PC-3 (cell line): ENCODE measurements at regions not wholly inside any gene's neighbourhood (a gene's known extent, or its start where the extent isn't known, plus 50 kb on each side); places are given as distances from the start of the nearest gene placed in this dataset.
A peak's percentile ranks its signal among the peaks of the same experiment; 100 is the strongest.

ENCODE experiments used
- ATAC-seq: fragments of 200-7000 bp; cut with Tn5 transposase; 2 replicates; pipeline ENCODE4 v1.9.1; 2020; ENCODE audit warnings: mild to moderate bottlenecking, moderate library complexity
- BruUV-seq: library from RNA; stranded (reverse); fragments of 400-500 nt; replicated peaks from 2 replicates; lab custom pipeline; 2021; lab: Mats Ljungman, UMichigan
- CTCF ChIA-PET: fragments of 300-600 bp; sonication (Branson Sonifier 250); formaldehyde crosslinking; loops from one replicate; lab custom pipeline; 2022; ENCODE audit warnings: antibody characterized with exemption; lab: Charles Lee
- POLR2A ChIA-PET: fragments of 300-600 bp; sonication (Branson Sonifier 250); formaldehyde crosslinking; loops from one replicate; lab custom pipeline; 2022; ENCODE audit warnings: antibody characterized with exemption; ENCODE audit not compliant: unreplicated experiment; lab: Charles Lee
- DNase-seq: peaks from one replicate; pipeline ENCODE4 v3.0.0-alpha.2; 2015
- H2AFZ ChIP-seq: fragments of 300-600 bp; sonication (generic); 2 replicates; pipeline ENCODE4 v1.6.0; 2016; ENCODE audit warnings: antibody characterized with exemption, low read length
- H3F3A ChIP-seq: fragments of 300-600 bp; sonication (generic); one replicate; pipeline ENCODE4 v1.6.0; 2017; ENCODE audit warnings: antibody characterized with exemption, low read length, control low read depth, mild to moderate bottlenecking; ENCODE audit not compliant: unreplicated experiment
- H3K27ac ChIP-seq: fragments of 300-600 bp; sonication (generic); 2 replicates; pipeline ENCODE4 v1.5.1; 2016; ENCODE audit warnings: mild to moderate bottlenecking, low read length
- H3K27me3 ChIP-seq: fragments of 300-600 bp; sonication (generic); 2 replicates; pipeline ENCODE4 v1.6.1; 2016; ENCODE audit warnings: low read length, mixed read lengths
- H3K36me3 ChIP-seq: fragments of 300-600 bp; sonication (generic); 2 replicates; pipeline ENCODE4 v1.6.1; 2016; ENCODE audit warnings: low read depth, mixed run types, low read length, mixed read lengths
- H3K4me1 ChIP-seq: fragments of 300-600 bp; sonication (generic); 2 replicates; pipeline ENCODE4 v1.5.1; 2016; ENCODE audit warnings: low read length; ENCODE audit not compliant: insufficient read depth
- H3K4me2 ChIP-seq: fragments of 300-600 bp; sonication (generic); 2 replicates; pipeline ENCODE4 v1.6.0; 2016; ENCODE audit warnings: low read length
- H3K4me3 ChIP-seq: fragments of 300-600 bp; sonication (generic); 2 replicates; pipeline ENCODE4 v1.5.1; 2016; ENCODE audit warnings: mild to moderate bottlenecking, low read length, mixed read lengths
- H3K79me2 ChIP-seq: fragments of 300-600 bp; sonication (generic); 2 replicates; pipeline ENCODE4 v1.6.1; 2017; ENCODE audit warnings: low read length, mixed read lengths
- H3K9ac ChIP-seq: fragments of 300-600 bp; sonication (generic); 2 replicates; pipeline ENCODE4 v1.6.0; 2016; ENCODE audit warnings: mild to moderate bottlenecking, low read length
- H3K9me2 ChIP-seq: fragments of 300-600 bp; sonication (generic); replicated peaks from 2 replicates; pipeline ENCODE4 v1.6.1; 2016; ENCODE audit warnings: mixed run types, low read length, mixed read lengths
- H3K9me3 ChIP-seq: fragments of 300-600 bp; sonication (generic); 2 replicates; pipeline ENCODE4 v1.6.1; 2016; ENCODE audit warnings: low read length, mixed read lengths
- H4K20me1 ChIP-seq: fragments of 300-600 bp; sonication (generic); 2 replicates; pipeline ENCODE4 v1.6.1; 2016; ENCODE audit warnings: low read length, mixed read lengths
- EZH2 ChIP-seq: fragments of 300-600 bp; sonication (generic); IDR thresholded peaks from one replicate; pipeline ENCODE4 v1.6.1; 2017; ENCODE audit warnings: antibody characterized with exemption, mild to moderate bottlenecking, low read length; ENCODE audit not compliant: unreplicated experiment
- EZH2phosphoT487 ChIP-seq: fragments of 300-600 bp; sonication (generic); IDR thresholded peaks from 2 replicates; pipeline ENCODE4 v1.6.1; 2018; ENCODE audit warnings: mild to moderate bottlenecking, antibody characterized with exemption, low read length, borderline replicate concordance
- intact Hi-C: fragments of 100-400 bp; cut with micrococcal nuclease; formaldehyde crosslinking; loops from 2 replicates; pipeline ENCODE4 v1.9.0; 2023
- TF ChIP-seq, protein P1 (sequence below): fragments of 300-600 bp; sonication (generic); conservative IDR thresholded peaks from 2 replicates; pipeline ENCODE4 v1.5.1; 2017; ENCODE audit warnings: antibody characterized with exemption, low read depth, mild to moderate bottlenecking, low read length

GRCh38 chr6:14065350-14065749 is 52.2 kb upstream of the CD83 start:
- Histone ChIP-seq H3K4me2 (no peak overlapping the region), H3K4me1 (peaks cover 40% of the 10 kb centered on the region), H3K36me3 (no peaks in the 10 kb centered on the region), H2AFZ (no peak overlapping the region), H3K9me2 (no peaks in the 10 kb centered on the region), H3K9ac (no peak overlapping the region), H3K27me3 (no peaks in the 10 kb centered on the region), H3K9me3 (no peaks in the 10 kb centered on the region), H4K20me1 (no peaks in the 10 kb centered on the region), H3K4me3 (no peak overlapping the region), H3K79me2 (no peaks in the 10 kb centered on the region), H3F3A (peaks cover 8% of the 10 kb centered on the region), H3K27ac (no peak overlapping the region)
- ChIA-PET CTCF (interaction anchor here (0.6 kb wide), 1 partner anchor 19 kb away, joined by 6 read pairs; no protein-coding TSS in a partner anchor), POLR2A (interaction anchor here (0.5 kb wide), 1 partner anchor 155 kb away, joined by 3 read pairs; no protein-coding TSS in a partner anchor)
- ATAC-seq: no peak
- DNase-seq: no peak
- no TSS peak for BruUV-seq
- intact Hi-C loops: loop anchor here (5.0 to 10.0 kb wide), 3 partner anchors 77 to 341 kb away; partner anchors contain the start of gene MCUR1
- TF ChIP-seq EZH2phosphoT487: no peak
- no peak for TF ChIP-seq EZH2
- TF ChIP-seq, protein P1, sequence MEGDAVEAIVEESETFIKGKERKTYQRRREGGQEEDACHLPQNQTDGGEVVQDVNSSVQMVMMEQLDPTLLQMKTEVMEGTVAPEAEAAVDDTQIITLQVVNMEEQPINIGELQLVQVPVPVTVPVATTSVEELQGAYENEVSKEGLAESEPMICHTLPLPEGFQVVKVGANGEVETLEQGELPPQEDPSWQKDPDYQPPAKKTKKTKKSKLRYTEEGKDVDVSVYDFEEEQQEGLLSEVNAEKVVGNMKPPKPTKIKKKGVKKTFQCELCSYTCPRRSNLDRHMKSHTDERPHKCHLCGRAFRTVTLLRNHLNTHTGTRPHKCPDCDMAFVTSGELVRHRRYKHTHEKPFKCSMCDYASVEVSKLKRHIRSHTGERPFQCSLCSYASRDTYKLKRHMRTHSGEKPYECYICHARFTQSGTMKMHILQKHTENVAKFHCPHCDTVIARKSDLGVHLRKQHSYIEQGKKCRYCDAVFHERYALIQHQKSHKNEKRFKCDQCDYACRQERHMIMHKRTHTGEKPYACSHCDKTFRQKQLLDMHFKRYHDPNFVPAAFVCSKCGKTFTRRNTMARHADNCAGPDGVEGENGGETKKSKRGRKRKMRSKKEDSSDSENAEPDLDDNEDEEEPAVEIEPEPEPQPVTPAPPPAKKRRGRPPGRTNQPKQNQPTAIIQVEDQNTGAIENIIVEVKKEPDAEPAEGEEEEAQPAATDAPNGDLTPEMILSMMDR: no peak

GRCh38 chr6:14066782-14067406 is 50.7 kb upstream of the CD83 start:
- ChIA-PET POLR2A (interaction anchor here (1.0 kb wide), 1 partner anchor 142 kb away, joined by 3 read pairs; the partner anchor contains the start of gene RNF182), CTCF (interaction anchor here (0.6 to 1.7 kb wide), 10 partner anchors 10 to 271 kb away, joined by 3 to 27 read pairs (median 6); partner anchors contain the start of gene RNF182)
- BruUV-seq: no TSS peak
- Histone ChIP-seq H3K4me2 (peak overlapping the region; percentile 42), H3K4me1 (peaks cover 24% of the 10 kb centered on the region), H3K27me3 (no peaks in the 10 kb centered on the region), H4K20me1 (no peaks in the 10 kb centered on the region), H3K9ac (no peak overlapping the region), H3K36me3 (no peaks in the 10 kb centered on the region), H3K9me3 (no peaks in the 10 kb centered on the region), H3K9me2 (no peaks in the 10 kb centered on the region), H3K27ac (no peak overlapping the region), H3K4me3 (no peak overlapping the region), H2AFZ (no peak overlapping the region), H3F3A (no peaks in the 10 kb centered on the region), H3K79me2 (no peaks in the 10 kb centered on the region)
- intact Hi-C loops: loop anchor here (1.0 to 10.0 kb wide), 7 partner anchors 20 to 342 kb away; partner anchors contain the start of gene MCUR1
- DNase-seq (peak; percentile 89), ATAC-seq (peak; percentile 62)
- TF ChIP-seq, protein P1: peak; percentile 84
- TF ChIP-seq EZH2: no peak
- TF ChIP-seq EZH2phosphoT487: no peak

GRCh38 chr6:14067656-14068055 is 49.9 kb upstream of the CD83 start:
- intact Hi-C loops: loop anchor here (1.0 to 10.0 kb wide), 7 partner anchors 21 to 343 kb away; partner anchors contain the start of genes CD83 and MCUR1
- Histone ChIP-seq H3K4me1 (peaks cover 24% of the 10 kb centered on the region), H4K20me1 (no peaks in the 10 kb centered on the region), H3K9me3 (no peaks in the 10 kb centered on the region), H2AFZ (no peak overlapping the region), H3K79me2 (no peaks in the 10 kb centered on the region), H3K27ac (peak overlapping the region; percentile 58), H3K4me3 (no peak overlapping the region), H3K9ac (no peak overlapping the region), H3K27me3 (no peaks in the 10 kb centered on the region), H3K9me2 (no peaks in the 10 kb centered on the region), H3K4me2 (peak overlapping the region; percentile 55), H3F3A (no peaks in the 10 kb centered on the region), H3K36me3 (no peaks in the 10 kb centered on the region)
- ChIA-PET POLR2A (interaction anchor here (1.0 kb wide), 1 partner anchor 143 kb away, joined by 3 read pairs; the partner anchor contains the start of gene RNF182), CTCF (interaction anchor here (0.7 to 1.7 kb wide), 5 partner anchors 12 to 159 kb away, joined by 3 to 27 read pairs (median 6); partner anchors contain the start of gene RNF182)
- DNase-seq (no peak), ATAC-seq (peak; percentile 8)
- TF ChIP-seq EZH2: no peak
- TF ChIP-seq EZH2phosphoT487: no peak
- TF ChIP-seq, protein P1: no peak
- BruUV-seq: no TSS peak
